ENCODE measurements at regions not wholly inside any gene's neighbourhood (a gene's known extent, or its start where the extent isn't known, plus 50 kb on each side); places are given as distances from the start of the nearest gene placed in this dataset.

GRCh38 chr2:16176971-16177480 lies 236.7 kb downstream of the MYCN start:
- no peak for ATAC-seq
- Mint-ChIP-seq H3K36me3 (ENCODE audit: low read depth) (no peaks in the 10 kb centered on the region), H3K27ac (no peak overlapping the region), H3K4me1 (no peaks in the 10 kb centered on the region), H3K9me3 (no peaks in the 10 kb centered on the region), H3K27me3 (peaks cover 2% of the 10 kb centered on the region), H3K4me3 (no peak overlapping the region)
- no peak for DNase-seq

GRCh38 chr2:16175247-16175825 lies 235.0 kb downstream of the MYCN start:
- Mint-ChIP-seq H3K36me3 (ENCODE audit: low read depth) (no peaks in the 10 kb centered on the region), H3K4me1 (no peaks in the 10 kb centered on the region), H3K4me3 (no peak overlapping the region), H3K9me3 (no peaks in the 10 kb centered on the region), H3K27me3 (peaks cover 2% of the 10 kb centered on the region), H3K27ac (no peak overlapping the region)
- DNase-seq (no peak), ATAC-seq (no peak)

DNA sequence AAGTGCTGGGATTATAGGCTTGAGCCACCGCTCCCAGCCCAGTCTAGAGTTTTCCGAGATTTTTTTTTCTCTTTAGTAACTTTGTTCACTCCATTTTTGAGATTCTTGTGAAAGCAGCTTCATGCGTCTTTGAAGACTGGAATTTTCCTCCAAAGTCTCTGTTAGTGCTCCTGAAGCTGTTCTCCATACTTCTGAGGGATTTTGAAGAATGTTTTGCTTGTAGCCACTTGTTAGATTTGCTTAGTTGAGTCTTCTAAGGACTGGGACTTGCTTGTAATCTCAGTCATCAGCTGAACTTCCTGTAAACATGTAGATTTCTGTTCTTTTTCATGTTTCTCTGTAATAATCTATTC lies 234.3 kb downstream of the MYCN start:
- peaks cover 2% of the 10 kb centered on the region for H3K27me3 Mint-ChIP-seq
- no peaks in the 10 kb centered on the region for H3K9me3 Mint-ChIP-seq
- DNase-seq (no peak), ATAC-seq (no peak)
- H3K36me3 Mint-ChIP-seq (ENCODE audit: low read depth), result no peaks in the 10 kb centered on the region
- no peak overlapping the region for H3K27ac Mint-ChIP-seq
- H3K4me3 Mint-ChIP-seq, result no peak overlapping the region
- no peaks in the 10 kb centered on the region for H3K4me1 Mint-ChIP-seq

DNA sequence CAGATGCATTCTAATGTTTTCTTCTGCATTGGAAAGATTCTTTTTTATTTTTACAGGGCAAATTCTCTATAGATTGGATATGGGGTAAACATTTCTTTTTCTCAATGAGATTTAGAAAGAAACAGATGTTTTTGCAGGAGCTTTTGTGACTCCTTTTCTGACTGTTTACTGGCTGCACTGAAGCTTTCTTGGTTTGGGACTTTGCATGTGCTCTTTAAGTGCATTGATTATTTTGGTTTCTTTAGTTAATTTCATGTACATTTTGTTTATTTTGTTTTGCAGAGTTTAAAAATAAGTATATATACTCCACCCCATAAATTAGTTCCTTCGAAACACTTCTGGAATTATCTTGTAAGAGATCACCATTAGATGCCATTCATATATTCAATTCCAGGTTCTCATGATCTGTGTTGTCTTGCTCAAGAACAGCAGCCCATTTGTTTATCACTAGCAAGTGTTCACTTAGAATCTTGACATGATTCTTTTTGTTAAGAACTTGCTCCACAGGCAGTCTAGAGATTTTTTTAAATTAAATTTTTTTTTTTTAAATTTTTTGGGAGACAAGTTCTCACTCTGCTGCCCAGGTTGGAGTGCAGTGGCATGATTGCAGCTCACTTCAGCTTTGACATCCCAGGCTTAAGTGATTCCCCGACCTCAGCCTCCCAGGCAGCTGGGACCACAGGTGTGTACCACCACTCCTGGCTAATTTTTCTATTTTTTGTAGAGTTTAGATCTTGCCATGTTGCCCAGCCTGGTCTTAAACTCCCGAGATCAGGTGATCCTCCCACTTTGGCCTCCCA lies 233.7 kb downstream of the MYCN start:
- Mint-ChIP-seq H3K27ac (no peak overlapping the region), H3K9me3 (no peaks in the 10 kb centered on the region), H3K4me1 (no peaks in the 10 kb centered on the region), H3K27me3 (peaks cover 2% of the 10 kb centered on the region), H3K4me3 (no peak overlapping the region), H3K36me3 (ENCODE audit: low read depth) (no peaks in the 10 kb centered on the region)
- ATAC-seq, result no peak
- DNase-seq, result no peak

DNA sequence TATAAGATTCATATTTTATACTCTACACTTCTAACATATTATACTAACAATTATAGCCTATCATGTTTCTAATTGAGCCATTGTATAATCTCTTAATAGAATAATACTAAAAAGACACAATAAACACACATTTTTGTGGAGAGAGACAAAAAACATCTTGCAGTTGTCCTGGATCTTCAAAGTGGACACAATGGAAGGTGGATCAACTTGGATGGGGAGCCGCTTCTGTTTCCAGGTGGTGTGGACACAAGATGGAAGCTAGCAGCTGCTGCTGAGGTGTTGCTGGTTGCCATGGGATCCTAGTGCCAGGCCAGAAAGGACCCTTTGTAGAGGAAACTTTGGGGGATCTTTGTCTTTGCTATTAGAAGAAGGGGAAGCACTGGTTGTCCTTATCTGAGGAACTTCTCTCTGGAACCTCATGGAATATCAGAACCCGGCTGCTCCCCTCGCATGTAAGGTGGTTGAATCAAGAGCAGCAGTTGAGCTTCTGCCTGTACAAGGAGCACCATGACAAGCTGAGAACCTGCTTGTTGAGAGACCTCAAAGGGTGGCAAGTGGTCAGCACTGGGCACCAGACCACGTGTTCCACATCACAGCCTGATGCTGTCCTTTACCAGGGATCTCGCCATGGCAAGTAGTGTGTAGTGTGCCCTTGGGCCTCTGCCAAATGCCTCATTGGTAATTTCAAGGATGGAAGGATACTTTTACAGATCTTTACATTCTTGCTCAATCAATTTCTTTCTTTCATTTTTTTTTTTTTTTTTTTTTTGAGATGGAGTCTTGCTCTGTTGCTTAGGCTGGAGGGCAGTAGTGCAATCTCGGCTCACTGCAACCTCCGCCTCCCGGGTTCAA lies 232.2 kb downstream of the MYCN start:
- Mint-ChIP-seq H3K27ac (no peak overlapping the region), H3K9me3 (no peaks in the 10 kb centered on the region), H3K4me3 (no peak overlapping the region), H3K4me1 (no peaks in the 10 kb centered on the region), H3K27me3 (peaks cover 2% of the 10 kb centered on the region), H3K36me3 (ENCODE audit: low read depth) (no peaks in the 10 kb centered on the region)
- ATAC-seq (no peak), DNase-seq (no peak)

DNA sequence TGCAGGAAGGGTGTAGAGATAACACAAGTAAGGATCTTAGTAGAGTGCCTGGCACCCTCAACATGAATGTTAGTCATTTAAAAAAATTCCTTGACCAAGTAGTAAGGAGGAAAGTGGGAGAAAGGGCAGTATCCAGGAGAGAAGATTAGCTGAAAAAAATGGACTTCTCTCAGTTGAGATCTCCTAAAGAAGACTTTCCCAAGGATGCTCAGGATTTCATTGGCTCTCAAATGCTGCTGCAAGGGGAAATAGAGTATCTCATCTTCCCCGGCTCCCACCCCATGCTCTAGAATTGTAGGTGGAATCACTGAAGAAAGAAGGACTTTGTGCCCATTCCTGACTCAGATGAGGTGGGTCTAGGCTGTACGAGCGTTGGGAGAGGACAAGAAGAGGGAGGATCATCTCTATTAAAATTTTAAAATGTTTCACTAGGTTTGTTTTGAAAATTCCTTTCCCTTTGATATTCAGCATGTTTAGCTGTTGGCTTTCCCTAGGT lies 231.1 kb downstream of the MYCN start:
- no peaks in the 10 kb centered on the region for H3K9me3 Mint-ChIP-seq
- H3K4me3 Mint-ChIP-seq, result no peak overlapping the region
- no peak overlapping the region for H3K27ac Mint-ChIP-seq
- no peaks in the 10 kb centered on the region for H3K4me1 Mint-ChIP-seq
- DNase-seq, result no peak
- no peaks in the 10 kb centered on the region for H3K36me3 Mint-ChIP-seq (ENCODE audit: low read depth)
- no peak for ATAC-seq
- peaks cover 2% of the 10 kb centered on the region for H3K27me3 Mint-ChIP-seq

DNA sequence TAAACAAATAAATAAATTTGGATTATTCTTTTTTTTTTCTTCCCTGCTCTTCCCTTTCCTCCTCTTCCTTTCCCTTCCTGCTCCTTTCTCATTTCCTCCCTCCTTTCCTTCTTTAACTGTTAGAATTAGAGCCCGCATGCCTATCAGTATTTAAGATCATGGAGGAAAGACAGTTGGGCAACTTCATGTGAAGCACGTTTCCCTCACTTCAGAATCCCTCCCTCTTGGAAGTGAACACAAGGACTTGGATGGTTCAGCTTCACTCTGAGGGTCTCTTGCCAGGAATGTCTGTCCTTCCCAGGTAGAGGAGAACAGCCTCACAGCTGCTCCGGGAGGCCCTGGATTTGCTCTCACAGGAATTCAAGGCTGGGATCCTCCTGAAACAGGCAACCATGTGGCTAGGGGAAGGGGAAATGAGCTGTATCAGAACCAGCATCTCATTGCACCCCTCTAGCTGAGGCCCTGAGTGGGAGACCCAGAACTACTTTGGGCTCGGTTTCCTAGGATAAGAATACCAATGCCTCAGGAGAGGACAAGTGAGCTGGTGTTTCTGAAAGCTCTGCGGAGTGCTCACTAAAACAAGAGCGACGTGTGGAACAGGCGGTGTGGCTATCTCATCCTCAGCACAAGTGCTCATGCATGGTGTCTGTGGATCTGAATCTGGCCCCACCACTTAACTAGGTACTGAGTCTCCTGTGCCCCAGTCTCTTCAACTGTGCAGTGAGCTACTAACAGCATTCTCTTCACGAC lies 230.5 kb downstream of the MYCN start:
- Mint-ChIP-seq H3K27ac (no peak overlapping the region), H3K4me1 (no peaks in the 10 kb centered on the region), H3K9me3 (no peaks in the 10 kb centered on the region), H3K36me3 (ENCODE audit: low read depth) (no peaks in the 10 kb centered on the region), H3K27me3 (peaks cover 2% of the 10 kb centered on the region), H3K4me3 (no peak overlapping the region)
- no peak for ATAC-seq
- DNase-seq, result no peak

DNA sequence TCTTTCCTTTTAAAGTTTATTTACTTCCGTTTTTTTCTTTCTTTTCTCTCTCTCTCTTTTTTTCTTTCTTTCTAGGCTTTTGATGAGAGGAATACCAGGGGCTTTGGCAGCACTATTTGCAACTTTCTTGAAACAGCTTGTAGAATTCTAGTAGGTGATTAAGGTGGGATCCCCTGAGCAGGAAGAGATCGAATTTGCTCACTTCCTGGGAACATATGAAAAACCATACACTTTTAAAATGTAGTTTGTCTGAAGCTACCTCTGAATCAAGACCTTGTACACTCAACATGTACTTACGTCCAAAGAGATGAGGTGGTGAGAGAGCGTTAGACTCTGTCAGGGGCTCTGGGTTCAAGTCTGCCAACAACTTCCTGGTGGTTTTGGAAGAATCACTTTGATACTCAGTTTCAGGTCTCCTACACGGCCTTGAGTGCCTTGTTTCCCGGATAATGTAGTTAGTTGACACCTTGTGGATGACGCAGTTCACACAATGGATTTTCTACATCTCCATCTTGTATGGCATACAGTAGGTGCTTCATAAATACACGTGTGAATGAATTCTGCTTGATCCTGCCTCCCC lies 229.1 kb downstream of the MYCN start:
- ATAC-seq (no peak), DNase-seq (no peak)
- H3K27me3 Mint-ChIP-seq, result no peaks in the 10 kb centered on the region
- no peak overlapping the region for H3K4me3 Mint-ChIP-seq
- no peaks in the 10 kb centered on the region for H3K36me3 Mint-ChIP-seq (ENCODE audit: low read depth)
- no peaks in the 10 kb centered on the region for H3K9me3 Mint-ChIP-seq
- no peaks in the 10 kb centered on the region for H3K4me1 Mint-ChIP-seq
- H3K27ac Mint-ChIP-seq, result no peak overlapping the region

DNA sequence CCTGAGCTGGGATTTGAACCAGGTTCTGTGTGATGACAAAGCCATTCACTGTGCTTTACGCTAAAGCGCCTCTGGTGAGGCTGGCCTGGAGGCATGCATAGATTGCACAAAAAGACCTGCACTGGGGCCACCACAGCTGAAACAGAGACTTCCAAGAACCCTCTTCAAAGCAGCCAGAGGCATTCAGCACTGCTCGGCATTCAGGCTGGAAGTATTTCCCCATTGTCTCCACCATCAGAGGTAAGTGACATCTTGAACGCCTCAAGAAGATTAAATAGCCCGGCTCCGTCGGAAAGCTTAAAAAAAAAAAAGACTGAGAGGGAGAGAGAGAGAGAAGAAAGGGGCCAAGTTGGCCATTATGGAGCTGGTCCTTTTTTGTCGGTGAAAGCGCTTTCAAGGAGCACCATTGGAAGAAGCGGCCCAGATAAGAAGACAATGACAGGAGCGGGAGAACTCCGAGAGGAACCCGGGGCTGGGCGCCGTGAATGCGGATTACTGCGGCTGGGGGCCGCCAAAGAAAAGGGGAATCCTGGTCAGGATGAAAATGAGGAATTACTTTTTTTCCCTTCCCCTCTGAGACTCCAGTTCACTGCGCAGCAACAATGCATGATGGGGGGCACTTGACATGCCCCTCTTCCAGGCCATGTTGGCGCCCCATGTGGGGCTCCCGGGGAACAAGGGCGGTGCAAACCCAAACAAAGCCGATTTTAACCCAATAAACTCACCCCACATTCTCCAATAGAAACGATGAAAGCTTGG lies 228.3 kb downstream of the MYCN start:
- ATAC-seq (no peak), DNase-seq (no peak)
- H3K9me3 Mint-ChIP-seq, result no peaks in the 10 kb centered on the region
- no peaks in the 10 kb centered on the region for H3K27me3 Mint-ChIP-seq
- H3K27ac Mint-ChIP-seq, result no peak overlapping the region
- H3K4me1 Mint-ChIP-seq, result no peaks in the 10 kb centered on the region
- H3K4me3 Mint-ChIP-seq, result no peak overlapping the region
- H3K36me3 Mint-ChIP-seq (ENCODE audit: low read depth), result no peaks in the 10 kb centered on the region

DNA sequence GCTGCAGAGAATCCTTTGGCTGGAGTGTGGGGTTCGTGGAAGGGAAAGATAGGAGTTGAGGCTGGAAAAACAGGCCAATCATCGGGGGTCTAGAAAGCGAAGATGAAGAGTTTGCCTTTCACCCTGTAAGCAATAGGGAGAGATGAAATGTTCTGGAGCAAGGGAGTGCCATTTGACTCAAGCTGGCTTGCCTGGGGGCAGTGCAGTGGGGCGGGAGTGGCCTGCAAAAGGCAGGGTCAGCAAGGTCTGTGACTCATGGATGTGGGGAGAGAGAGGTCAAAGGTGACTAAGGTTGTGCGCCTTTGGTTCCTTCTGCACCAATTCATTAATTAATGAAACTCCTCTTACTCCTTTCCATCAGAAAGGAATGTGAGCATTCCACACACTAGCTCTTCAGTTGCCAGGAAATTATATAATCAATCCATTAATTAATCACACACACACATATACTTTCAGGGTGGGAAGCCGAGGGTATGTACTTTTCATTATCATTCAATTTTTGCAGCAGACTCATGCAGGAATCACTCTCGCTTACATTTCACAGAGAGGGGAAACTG lies 227.6 kb downstream of the MYCN start:
- H3K27me3 Mint-ChIP-seq, result no peaks in the 10 kb centered on the region
- no peaks in the 10 kb centered on the region for H3K36me3 Mint-ChIP-seq (ENCODE audit: low read depth)
- H3K4me3 Mint-ChIP-seq, result no peak overlapping the region
- no peaks in the 10 kb centered on the region for H3K4me1 Mint-ChIP-seq
- DNase-seq (no peak), ATAC-seq (no peak)
- no peaks in the 10 kb centered on the region for H3K9me3 Mint-ChIP-seq
- no peak overlapping the region for H3K27ac Mint-ChIP-seq

DNA sequence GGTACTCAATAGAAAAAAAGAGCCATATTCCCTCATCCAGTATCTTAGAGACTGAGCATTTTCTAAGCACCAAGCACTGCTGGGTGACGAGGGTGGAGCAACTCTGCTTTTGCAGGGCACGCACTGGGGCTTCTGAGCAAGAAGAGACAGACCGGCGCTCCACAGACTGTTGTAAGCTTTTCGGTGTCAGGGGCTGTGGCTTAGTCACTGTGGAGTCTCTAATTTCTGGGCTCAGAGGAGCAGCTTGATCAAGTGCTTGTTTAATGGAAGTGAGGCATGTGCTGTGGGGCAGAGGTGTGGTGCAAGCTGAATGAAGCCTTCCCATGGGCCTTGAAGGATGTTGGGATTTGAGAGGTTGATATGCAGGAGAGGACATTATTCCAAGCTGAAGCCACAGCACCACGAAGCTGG lies 227.1 kb downstream of the MYCN start:
- Mint-ChIP-seq H3K27ac (no peak overlapping the region), H3K4me1 (no peaks in the 10 kb centered on the region), H3K4me3 (no peak overlapping the region), H3K36me3 (ENCODE audit: low read depth) (no peaks in the 10 kb centered on the region), H3K9me3 (no peaks in the 10 kb centered on the region), H3K27me3 (no peaks in the 10 kb centered on the region)
- DNase-seq (no peak), ATAC-seq (no peak)

GRCh38 chr2:16166327-16166981 lies 226.1 kb downstream of the MYCN start:
- Mint-ChIP-seq H3K27me3 (no peaks in the 10 kb centered on the region), H3K4me3 (no peak overlapping the region), H3K27ac (no peak overlapping the region), H3K4me1 (no peaks in the 10 kb centered on the region), H3K9me3 (no peaks in the 10 kb centered on the region), H3K36me3 (ENCODE audit: low read depth) (no peaks in the 10 kb centered on the region)
- no peak for ATAC-seq
- DNase-seq, result no peak

Measured in activated naive CD8-positive, alpha-beta T cell treated with anti-CD3 and anti-CD28 coated beads, Interleukin-2, amount 50 U/mL, for 24 hours (primary cell).